NCI-H446 (cell line): ENCODE measurements at regions not wholly inside any gene's neighbourhood (a gene's known extent, or its start where the extent isn't known, plus 50 kb on each side); places are given as distances from the start of the nearest gene placed in this dataset.
"Not testable (repeated sequence)": the region's sequence is repeated elsewhere in the genome, so short reads cannot be mapped to it uniquely, and the experiment has no call there.

Experiments used
- DNase-seq, 2 experiments: peaks; one replicate each; lab custom pipeline; 2025; lab: John Stamatoyannopoulos, UW

DNA sequence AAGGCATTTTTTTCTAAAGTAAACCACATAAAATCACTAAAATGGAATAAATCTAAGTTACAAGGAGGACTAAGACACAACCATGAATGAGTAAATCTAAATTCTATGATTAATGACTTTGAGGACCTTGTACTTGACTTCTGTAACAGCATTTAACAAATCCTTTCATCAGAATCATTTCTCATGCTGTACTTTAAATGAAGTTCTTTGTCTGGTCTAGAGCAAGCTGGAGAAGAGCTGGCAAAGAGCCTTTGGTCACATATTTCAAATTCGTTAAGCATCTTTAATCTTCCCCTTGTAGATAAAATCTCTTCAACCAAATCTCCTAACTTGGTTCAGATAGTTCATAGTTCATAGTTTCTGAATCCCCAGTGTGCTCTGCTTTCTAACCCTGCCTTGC lies 405.4 kb downstream of the PTPRC start:
- DNase-seq = no peak

DNA sequence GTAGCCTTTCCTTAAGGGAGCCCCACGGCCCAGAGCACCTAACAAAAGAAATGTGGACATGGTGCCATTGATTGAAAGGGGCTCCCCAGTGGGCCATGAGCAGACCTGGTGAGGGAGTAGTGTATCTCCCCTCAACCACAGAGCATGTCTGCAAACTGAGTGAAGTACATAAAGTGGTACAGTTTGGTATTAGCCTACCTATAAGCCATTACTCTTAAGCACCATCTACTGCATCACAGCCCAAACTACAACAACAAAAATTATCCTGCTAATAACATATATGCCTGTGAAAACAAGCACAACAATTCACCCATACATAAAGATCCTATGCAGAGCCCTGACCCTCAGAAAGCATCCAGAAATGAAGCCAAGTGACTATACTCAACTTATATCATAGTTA lies 407.8 kb downstream of the PTPRC start:
- DNase-seq = no peak

DNA sequence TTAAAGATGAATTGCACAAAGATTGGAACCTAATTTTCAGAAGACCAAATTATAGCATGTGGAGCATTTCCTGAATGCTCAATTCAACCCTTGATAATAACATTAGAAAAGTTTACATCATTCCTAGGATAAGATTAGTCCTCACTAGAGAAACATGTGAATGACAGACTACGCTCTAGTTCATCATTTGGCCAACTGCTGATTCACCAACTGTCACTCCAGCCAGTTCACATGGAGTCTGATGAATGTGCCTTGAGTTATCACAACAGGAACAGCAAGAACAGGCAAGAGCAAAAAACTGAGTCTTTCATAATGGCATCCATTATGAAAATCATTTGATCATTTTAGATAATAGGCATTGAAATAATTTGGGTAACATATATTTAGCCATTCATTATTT lies 415.9 kb downstream of the PTPRC start:
- DNase-seq = peak in 1 of 2 experiments; percentile 37

GRCh38 chr1:199057322-199057721 lies 418.5 kb downstream of the PTPRC start:
- no peak for DNase-seq

DNA sequence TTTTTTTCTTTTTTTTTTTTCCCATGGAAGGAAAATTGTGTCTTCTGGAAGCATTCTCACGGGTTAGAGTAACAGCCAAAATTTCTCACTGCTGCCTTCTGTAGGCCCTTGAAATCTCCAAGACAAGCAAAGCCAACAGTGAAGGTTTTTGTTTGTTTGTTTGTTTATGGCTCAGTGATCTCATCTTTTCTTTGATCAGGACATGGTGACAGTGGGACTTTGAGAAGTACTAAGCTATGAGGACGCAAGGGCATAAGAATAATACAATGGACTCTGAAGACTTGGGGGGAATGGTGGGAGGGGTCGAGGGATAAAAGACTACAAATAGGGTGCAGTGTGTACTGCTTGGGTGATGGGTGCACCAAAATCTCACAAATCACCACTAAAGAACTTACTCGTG lies 419.4 kb downstream of the PTPRC start:
- DNase-seq = no peak

GRCh38 chr1:199064971-199065370 lies 426.1 kb downstream of the PTPRC start:
- peak in 1 of 2 experiments; percentile 18 for DNase-seq

GRCh38 chr1:199067483-199067882 lies 428.6 kb downstream of the PTPRC start:
- DNase-seq = no peak

DNA sequence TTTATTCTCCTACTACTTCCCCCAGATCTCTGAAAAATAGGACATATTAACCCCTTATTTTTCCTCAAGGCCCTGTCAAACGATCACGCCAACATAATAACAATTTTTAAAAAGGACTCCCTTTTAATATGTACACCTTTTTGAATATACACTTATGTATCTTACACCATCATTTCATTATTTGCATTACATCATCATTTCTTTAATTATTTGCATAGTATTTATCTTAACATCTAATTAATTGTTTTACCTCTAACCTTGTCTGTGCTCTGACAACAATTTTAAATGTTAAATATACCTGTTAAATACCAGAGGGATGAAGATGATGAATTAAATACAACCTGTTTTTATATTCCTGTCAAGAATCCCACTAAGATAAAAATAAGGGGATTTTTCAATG lies 432.2 kb downstream of the PTPRC start:
- no peak for DNase-seq

DNA sequence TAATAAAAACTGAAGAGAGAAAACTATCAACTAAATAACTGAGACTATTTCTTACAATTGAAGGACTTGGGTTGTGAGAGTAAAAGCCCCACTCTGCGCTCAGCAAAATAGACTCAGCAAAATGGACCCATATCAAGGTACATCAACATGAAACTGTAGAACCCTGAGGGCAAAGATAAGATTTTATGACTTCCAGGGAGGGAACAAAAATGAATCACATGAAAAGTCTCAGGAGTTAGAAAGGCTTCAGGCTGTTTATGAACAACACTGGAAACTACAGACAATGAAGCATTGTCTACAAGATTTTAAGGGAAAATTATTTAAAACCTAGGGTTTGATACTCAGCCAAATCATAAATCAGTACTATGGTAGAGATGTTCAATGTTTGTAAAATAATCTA lies 434.3 kb downstream of the PTPRC start:
- no peak for DNase-seq

- no peak for DNase-seq
Observed at GRCh38 chr1:199075792-199076191, 437.0 kb downstream of the PTPRC start.

DNA sequence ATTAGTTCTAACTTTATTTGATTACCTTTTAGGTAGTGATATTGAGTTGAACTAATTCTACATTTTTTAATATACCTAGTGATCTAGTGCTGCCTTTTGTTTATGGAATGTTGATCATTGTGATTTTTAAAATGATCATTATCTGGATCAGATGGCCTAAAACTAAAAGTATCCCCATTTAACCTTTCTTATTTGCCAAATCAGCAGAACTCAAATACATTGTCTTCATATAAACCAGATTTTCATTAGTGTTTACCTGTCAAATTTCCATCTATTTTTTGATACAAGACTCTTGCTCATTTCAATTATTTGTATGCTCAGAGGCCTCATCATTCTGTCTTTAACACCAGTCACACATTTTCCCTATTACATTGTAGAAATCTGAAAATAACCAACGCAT lies 441.2 kb downstream of the PTPRC start:
- DNase-seq = no peak

GRCh38 chr1:199081739-199082138 lies 442.9 kb downstream of the PTPRC start:
- no peak for DNase-seq

DNA sequence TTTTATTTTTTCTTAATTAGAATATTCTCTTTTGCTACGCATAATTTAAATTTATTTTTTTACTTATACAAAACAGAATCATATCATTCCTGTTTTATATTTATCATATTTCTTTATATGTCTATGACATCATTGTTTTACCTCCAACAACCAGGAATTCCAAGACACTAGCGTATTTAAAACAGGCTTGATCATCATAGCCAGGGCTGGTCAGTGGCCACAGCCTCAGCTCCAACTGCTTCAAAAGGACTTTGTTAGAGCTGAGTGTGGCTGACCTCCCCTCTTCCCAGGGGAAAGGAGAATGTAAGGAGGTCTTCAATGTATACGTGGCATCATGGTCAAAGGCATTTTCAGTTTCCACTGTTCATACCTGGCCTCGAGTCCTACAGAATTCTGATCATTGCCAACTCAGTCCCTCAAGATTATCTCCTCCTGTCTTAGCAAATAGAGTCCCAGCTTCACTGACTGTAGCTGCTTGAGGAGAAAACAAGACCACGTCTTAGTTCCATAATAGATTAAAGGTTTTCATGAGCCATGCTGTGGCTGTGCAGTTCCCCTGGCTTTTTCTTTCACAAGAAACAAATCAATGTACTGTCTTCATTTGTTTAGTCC lies 444.0 kb downstream of the PTPRC start:
- DNase-seq = no peak

GRCh38 chr1:199083680-199084079 lies 444.8 kb downstream of the PTPRC start:
- no peak for DNase-seq

DNA sequence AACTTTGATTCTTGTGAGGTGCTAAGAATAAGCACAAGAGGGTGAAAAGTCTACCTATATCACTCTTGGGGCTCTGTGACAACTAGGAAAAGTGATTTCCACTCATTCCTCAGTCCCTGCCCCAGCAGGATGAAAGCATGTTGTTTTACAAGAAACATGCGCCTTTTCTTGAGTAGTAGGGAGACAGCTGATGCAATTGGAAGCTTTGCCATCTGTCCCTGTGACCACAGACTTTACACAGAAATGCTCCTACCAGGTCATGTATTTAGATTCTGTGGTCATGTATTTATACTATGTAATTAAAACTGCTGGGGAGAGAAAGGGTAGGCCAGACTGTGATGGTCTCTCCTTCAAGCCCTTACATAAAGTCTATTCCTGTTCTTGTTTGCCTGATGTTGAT lies 445.5 kb downstream of the PTPRC start:
- no peak for DNase-seq

- no peak for DNase-seq
Observed at GRCh38 chr1:199085903-199086302, 447.1 kb downstream of the PTPRC start.

DNA sequence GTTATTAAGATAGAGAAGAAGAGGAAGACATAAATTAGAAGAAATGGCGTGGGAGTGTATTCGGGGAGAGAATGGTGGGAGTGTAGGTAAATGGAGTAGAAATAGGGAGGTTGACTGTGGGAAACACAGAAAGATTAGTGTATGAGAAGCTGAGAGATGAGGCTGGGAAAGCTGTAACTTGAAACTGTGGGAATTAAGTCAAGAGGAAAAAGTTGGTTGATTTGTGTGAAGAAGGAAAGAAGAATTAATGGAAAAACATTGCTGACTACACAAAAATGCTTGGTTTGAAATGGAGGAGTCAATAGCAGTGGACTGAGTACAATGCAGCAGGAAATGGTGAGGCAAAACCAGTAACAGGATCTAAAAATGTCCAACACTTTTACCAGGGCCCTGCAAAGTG lies 448.3 kb downstream of the PTPRC start:
- no peak for DNase-seq

- DNase-seq = no peak
Observed at GRCh38 chr1:199089393-199090122, 450.7 kb downstream of the PTPRC start.

DNA sequence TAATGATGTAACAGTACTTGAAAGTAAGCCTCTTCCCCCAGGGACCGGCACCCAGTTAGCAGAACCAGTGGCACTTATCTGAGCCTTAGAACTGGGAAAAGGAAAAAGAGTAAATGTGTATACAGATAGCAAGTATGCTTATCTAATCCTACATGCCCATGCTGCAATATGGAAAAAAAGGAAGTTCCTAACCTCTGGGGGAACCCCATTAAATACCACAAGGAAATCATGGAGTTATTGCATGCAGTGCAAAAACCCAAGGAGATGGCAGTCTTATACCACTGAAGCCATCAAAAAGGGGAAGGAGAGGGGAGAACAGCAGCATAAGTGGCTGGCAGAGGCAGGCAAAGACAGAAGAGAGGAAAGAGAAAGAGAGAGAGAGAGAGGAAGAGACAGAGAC lies 456.8 kb downstream of the PTPRC start:
- not testable (repeated sequence) for DNase-seq

DNA sequence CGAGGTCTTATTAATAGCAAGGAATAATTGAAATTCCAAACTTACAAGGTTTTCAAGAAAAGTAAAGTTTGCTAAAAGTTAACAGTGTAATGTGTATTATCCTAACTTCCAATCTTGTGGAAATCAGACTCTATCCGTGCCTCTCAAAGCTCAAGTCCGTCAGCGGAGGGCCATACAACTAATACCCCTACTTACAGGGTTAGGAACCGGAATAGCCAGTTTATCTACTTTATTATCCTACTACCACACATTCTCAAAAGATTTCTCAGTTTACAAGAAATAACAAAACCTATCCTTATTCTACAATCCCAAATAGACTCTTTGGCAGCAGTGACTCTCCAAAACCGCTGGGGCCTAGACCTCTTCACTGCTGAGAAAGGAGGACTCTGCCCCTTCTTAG lies 457.8 kb downstream of the PTPRC start:
- DNase-seq = no peak

- DNase-seq = no peak
Observed at GRCh38 chr1:199098468-199098867, 459.6 kb downstream of the PTPRC start.

DNA sequence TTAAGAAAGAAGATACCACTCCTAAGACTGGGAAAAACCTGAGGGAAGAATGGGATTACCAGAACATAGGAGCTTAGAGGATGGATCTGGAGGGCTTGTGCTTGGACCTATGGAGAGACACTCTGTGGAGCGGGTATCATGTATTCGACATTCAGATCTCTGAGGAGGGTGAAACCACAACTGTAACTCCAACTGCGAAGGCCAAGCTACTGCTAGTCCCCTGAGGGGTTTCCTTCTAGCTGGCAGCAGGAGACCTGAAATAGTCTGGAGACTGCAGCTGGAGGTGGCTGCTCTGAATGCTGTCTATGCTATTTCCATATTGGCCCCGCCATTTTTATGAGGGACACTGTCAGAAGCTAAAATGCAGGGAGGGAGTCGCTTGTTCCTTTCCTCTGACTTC lies 462.3 kb downstream of the PTPRC start:
- DNase-seq = no peak

GRCh38 chr1:199101635-199102034 lies 462.8 kb downstream of the PTPRC start:
- DNase-seq = no peak

DNA sequence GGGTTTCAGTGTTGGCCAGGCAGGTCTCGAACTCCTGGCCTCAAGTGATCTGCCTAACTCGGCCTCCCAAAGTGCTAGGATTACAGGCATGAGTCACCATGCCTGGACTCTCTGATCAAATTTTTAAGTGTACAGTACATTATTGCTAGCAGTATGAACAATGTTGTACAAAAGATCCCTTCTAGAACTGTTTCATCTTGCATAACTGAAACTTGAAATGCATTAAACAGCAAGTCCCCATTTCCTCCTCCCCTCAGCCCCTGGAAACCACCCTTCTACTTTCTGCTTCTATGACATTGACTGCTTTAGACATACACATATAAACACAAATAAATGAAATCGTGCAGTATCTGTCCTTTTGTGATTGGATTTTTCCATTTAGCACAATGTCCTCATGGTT lies 463.4 kb downstream of the PTPRC start:
- DNase-seq = no peak
